Upper lobe of left lung (tissue), 6 donors: ENCODE measurements at regions not wholly inside any gene's neighbourhood (a gene's known extent, or its start where the extent isn't known, plus 50 kb on each side); places are given as distances from the start of the nearest gene placed in this dataset.
A peak's percentile ranks its signal among the peaks of the same experiment; 100 is the strongest.
"Not testable (repeated sequence)": the region's sequence is repeated elsewhere in the genome, so short reads cannot be mapped to it uniquely, and the experiment has no call there.

Experiments used
- ATAC-seq, 2 donors: fragments of 200-7000 bp; cut with Tn5 transposase; one replicate each; pipeline ENCODE4 v1.9.1; 2022; ENCODE audit warnings: mild to moderate bottlenecking in 2 of 2, moderate library complexity in 2 of 2; ENCODE audit not compliant: low FRiP score in 2 of 2
- DNase-seq, 2 donors: peaks; one replicate each; pipeline ENCODE4 v3.0.0-alpha.2; 2019 to 2020
- H3K27ac ChIP-seq, 4 donors: fragments of 200-600 bp; sonication (generic); one replicate each; pipeline ENCODE4 v1.5.1; 2016 to 2019
- H3K27me3 ChIP-seq, 4 donors: fragments of 200-600 bp; sonication (generic); one replicate each; pipeline ENCODE4 v1.5.1; 2017 to 2019
- H3K36me3 ChIP-seq, 4 donors: fragments of 200-600 bp; sonication (generic); one replicate each; pipeline ENCODE4 v1.5.1; 2016 to 2019
- H3K4me1 ChIP-seq, 4 donors: fragments of 200-600 bp; sonication (generic); one replicate each; pipeline ENCODE4 v1.5.1; 2018 to 2019
- H3K4me3 ChIP-seq, 4 donors: fragments of 200-600 bp; sonication (generic); one replicate each; pipeline ENCODE4 v1.5.1; 2017 to 2019; ENCODE audit warnings: mild to moderate bottlenecking in 2 of 4, moderate library complexity in 1 of 4
- H3K9me3 ChIP-seq, 4 donors: fragments of 200-600 bp; sonication (generic); one replicate each; pipeline ENCODE4 v1.5.1; 2018 to 2019
- CTCF ChIP-seq, 6 experiments: fragments of 450-650 bp in 4 of 6; fragments of 200-600 bp in 2 of 6; sonication (generic) in 2 of 6; IDR thresholded peaks; one replicate each; pipeline ENCODE4 v1.5.1; 2016 to 2019; ENCODE audit warnings: antibody characterized with exemption in 6 of 6
- EP300 ChIP-seq, 4 donors: sonication (generic); formaldehyde crosslinking; IDR thresholded peaks; one replicate each; pipeline ENCODE4 v1.5.1; 2017; ENCODE audit warnings: antibody characterized with exemption in 4 of 4, control low read depth in 2 of 4
- POLR2A ChIP-seq, 4 donors: fragments of 450-650 bp; IDR thresholded peaks; one replicate each; pipeline ENCODE4 v1.5.1; 2016 to 2017; ENCODE audit warnings: antibody characterized with exemption in 4 of 4, mild to moderate bottlenecking in 2 of 4
- POLR2AphosphoS5 ChIP-seq, 2 donors: sonication (generic); formaldehyde crosslinking; IDR thresholded peaks; one replicate each; pipeline ENCODE4 v1.5.1; 2017; ENCODE audit warnings: antibody characterized with exemption in 2 of 2
- WGBS, 2 donors: methylation state at CpG; one replicate each; pipeline ENCODE4 v1.1.5; 2017 to 2018; 5-methylcytosine and 5-hydroxymethylcytosine counted together
- donor health status: DM: no; HTN: no; CAD: no; lungs with moderate emphysema.
- donor health status: DM: no; HTN: yes; CAD: no; lungs with severe emphysema.

DNA sequence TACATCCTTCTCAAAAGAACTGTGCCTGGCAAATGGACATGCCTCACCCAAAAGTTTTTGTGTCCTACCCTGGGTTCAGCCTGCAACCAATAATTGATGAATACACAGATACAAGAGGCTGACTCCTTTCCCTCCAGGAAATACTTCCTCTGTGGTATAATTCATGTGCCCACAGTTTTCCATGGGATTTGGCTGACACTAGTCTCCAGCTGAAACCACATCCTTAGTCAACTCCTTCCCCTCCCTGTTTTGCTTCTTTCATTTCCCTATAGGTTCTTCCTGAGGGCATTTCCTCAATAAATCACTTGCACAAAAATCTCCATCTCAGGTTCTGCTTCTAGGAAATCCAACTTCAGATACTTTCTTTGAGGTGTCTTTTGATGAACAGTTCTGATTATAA is 436.6 kb upstream of the C1orf87 start:
- no peaks in the 10 kb centered on the region for H3K36me3 ChIP-seq
- H3K4me3 ChIP-seq, result no peak overlapping the region
- no peaks in the 10 kb centered on the region for H3K27me3 ChIP-seq
- no peak for DNase-seq
- no peaks in the 10 kb centered on the region for H3K9me3 ChIP-seq
- ATAC-seq, result no peak
- no peaks in the 10 kb centered on the region for H3K4me1 ChIP-seq
- H3K27ac ChIP-seq, result no peak overlapping the region
- TF ChIP-seq CTCF (IDR thresholded peaks at IDR 0.05), result no peak
- TF ChIP-seq POLR2A (IDR thresholded peaks at IDR 0.05), result no peak
- TF ChIP-seq POLR2AphosphoS5 (IDR thresholded peaks at IDR 0.05), result no peak
- no peak for TF ChIP-seq EP300 (IDR thresholded peaks at IDR 0.05)

GRCh38 chr1:60504206-60504840 is 430.8 kb upstream of the C1orf87 start:
- H3K9me3 ChIP-seq, result no peaks in the 10 kb centered on the region
- no peaks in the 10 kb centered on the region for H3K4me1 ChIP-seq
- H3K4me3 ChIP-seq, result no peak overlapping the region
- no peaks in the 10 kb centered on the region for H3K36me3 ChIP-seq
- TF ChIP-seq POLR2A (IDR thresholded peaks at IDR 0.05) (no peak), POLR2AphosphoS5 (IDR thresholded peaks at IDR 0.05) (no peak), CTCF (IDR thresholded peaks at IDR 0.05) (no peak), EP300 (IDR thresholded peaks at IDR 0.05) (no peak)
- no peak for ATAC-seq
- DNase-seq, result no peak
- 41 to 44% methylated on average over 3 of the region's 3 CpGs for WGBS, 2 donors
- no peaks in the 10 kb centered on the region for H3K27me3 ChIP-seq
- no peak overlapping the region for H3K27ac ChIP-seq

DNA sequence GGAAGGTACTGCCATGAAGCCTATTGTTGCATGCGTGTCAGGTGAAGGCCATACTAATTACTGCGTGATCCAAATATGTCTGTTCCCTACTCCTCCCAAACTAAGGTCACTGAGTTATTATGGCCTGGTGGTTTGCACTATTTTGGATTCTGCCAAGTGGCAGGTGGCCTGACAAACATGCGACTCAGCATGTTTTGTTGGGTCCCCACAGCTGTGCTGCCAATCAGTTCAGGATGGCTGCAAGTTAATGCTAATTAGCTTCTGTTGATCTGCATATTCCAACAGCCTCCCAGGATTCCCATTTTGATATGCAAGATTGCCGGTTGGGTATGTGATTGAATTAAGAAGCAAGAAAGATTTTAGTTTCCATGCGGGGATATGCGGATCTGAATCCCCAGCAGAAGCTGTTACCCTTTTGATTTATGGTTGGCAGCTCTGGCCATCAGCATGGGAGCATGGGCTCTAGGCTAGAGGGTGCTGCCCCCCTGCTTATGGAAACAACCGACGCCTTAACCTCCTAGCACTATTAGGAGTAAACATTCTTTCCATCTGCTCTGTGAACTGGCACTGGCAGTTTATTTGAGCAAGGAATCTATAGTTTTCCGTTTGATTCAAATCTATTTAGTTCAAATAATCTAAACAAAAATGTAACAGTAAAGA is 429.8 kb upstream of the C1orf87 start:
- no peaks in the 10 kb centered on the region for H3K36me3 ChIP-seq
- ATAC-seq (no peak), DNase-seq (no peak)
- no peaks in the 10 kb centered on the region for H3K4me1 ChIP-seq
- no peaks in the 10 kb centered on the region for H3K27me3 ChIP-seq
- TF ChIP-seq POLR2A (IDR thresholded peaks at IDR 0.05) (no peak), POLR2AphosphoS5 (IDR thresholded peaks at IDR 0.05) (no peak), CTCF (IDR thresholded peaks at IDR 0.05) (no peak)
- H3K27ac ChIP-seq, result no peak overlapping the region
- H3K9me3 ChIP-seq, result peaks cover 0 to 3% (median 1%) of the 10 kb centered on the region in 4 donors
- no peak overlapping the region for H3K4me3 ChIP-seq
- 76 to 81% methylated on average over 5 to 9 of the region's 9 CpGs for WGBS, 2 donors

GRCh38 chr1:60502506-60502905 is 428.9 kb upstream of the C1orf87 start:
- H3K27me3 ChIP-seq, result no peaks in the 10 kb centered on the region
- no peaks in the 10 kb centered on the region for H3K36me3 ChIP-seq
- no peaks in the 10 kb centered on the region for H3K4me1 ChIP-seq
- 92 to 93% methylated on average over 1 of the region's 1 CpG for WGBS, 2 donors
- no peak for DNase-seq
- H3K27ac ChIP-seq, result no peak overlapping the region
- peaks cover under 1 to 10% (median 6%) of the 10 kb centered on the region in 4 donors for H3K9me3 ChIP-seq
- H3K4me3 ChIP-seq, result no peak overlapping the region
- TF ChIP-seq POLR2AphosphoS5 (IDR thresholded peaks at IDR 0.05) (no peak), POLR2A (IDR thresholded peaks at IDR 0.05) (no peak), CTCF (IDR thresholded peaks at IDR 0.05) (no peak), EP300 (IDR thresholded peaks at IDR 0.05) (no peak)
- ATAC-seq, result no peak

- H3K27me3 ChIP-seq, H3K4me1 ChIP-seq, ATAC-seq, H3K9me3 ChIP-seq, H3K36me3 ChIP-seq, H3K27ac ChIP-seq: not testable (repeated sequence)
- peak overlapping the region in 1 of 4 donors; percentile 4 for H3K4me3 ChIP-seq
- DNase-seq, result peak in 1 of 2 donors; percentile 48
- WGBS, 2 donors, result 88% methylated on average over 7 to 20 of the region's 20 CpGs
Measured at GRCh38 chr1:60489916-60490480, 416.4 kb upstream of the C1orf87 start.
